GM12892 (cell line): ENCODE measurements at regions not wholly inside any gene's neighbourhood (a gene's known extent, or its start where the extent isn't known, plus 50 kb on each side); places are given as distances from the start of the nearest gene placed in this dataset.

ENCODE experiments used
- POLR2A ChIP-seq: IDR thresholded peaks from 2 replicates; pipeline ENCODE4 v1.6.1; 2011; ENCODE audit warnings: low read depth, low read length, control low read depth
- TAF1 ChIP-seq: IDR thresholded peaks from 2 replicates; pipeline ENCODE4 v1.6.1; 2011; ENCODE audit warnings: low read depth, mild to moderate bottlenecking, control low read depth, low read length, borderline replicate concordance

DNA sequence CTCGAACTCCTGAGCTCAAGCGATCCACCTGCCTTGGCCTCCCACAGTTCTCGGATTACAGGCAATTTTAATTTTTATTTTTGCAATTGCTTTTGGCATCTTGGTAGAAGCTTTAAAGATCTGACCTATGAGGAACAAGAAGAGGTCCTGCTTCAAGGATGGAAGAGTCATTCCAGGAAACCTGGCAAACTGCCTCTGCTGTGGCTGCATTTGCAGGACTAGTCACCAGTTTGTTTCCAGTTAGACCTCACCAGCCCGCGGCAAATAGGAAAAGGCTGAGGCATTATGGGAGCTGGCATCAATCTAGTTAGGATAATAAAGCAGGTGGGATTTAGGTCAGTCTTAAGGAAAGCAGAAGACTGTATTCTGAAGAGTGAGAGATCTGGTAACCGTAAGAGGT is 51.9 kb upstream of the LAS1L start:
- TF ChIP-seq POLR2A, result no peak
- no peak for TF ChIP-seq TAF1
